ENCODE measurements at regions not wholly inside any gene's neighbourhood (a gene's known extent, or its start where the extent isn't known, plus 50 kb on each side); places are given as distances from the start of the nearest gene placed in this dataset.
"Not testable (repeated sequence)": the region's sequence is repeated elsewhere in the genome, so short reads cannot be mapped to it uniquely, and the experiment has no call there.

- DNase-seq = no peak
Measured at GRCh38 chr3:156050918-156051317, 69.5 kb upstream of the KCNAB1 start.

- no peak for DNase-seq
Measured at GRCh38 chr3:156051651-156052050, 68.7 kb upstream of the KCNAB1 start.

- DNase-seq = no peak
Measured at GRCh38 chr3:156052115-156052514, 68.3 kb upstream of the KCNAB1 start.

GRCh38 chr3:156059950-156060501 lies 60.4 kb upstream of the KCNAB1 start:
- no peak for DNase-seq

GRCh38 chr3:156068151-156068550 lies 52.2 kb upstream of the KCNAB1 start:
- DNase-seq = not testable (repeated sequence)

GRCh38 chr3:156070028-156070427 lies 50.4 kb upstream of the KCNAB1 start:
- DNase-seq = no peak

Data from hindlimb muscle (tissue), 1 donor.